CD4-positive, alpha-beta T cell treated with Interleukin-15 for 1 hour (primary cell): ENCODE measurements at regions not wholly inside any gene's neighbourhood (a gene's known extent, or its start where the extent isn't known, plus 50 kb on each side); places are given as distances from the start of the nearest gene placed in this dataset.
"Not testable (repeated sequence)": the region's sequence is repeated elsewhere in the genome, so short reads cannot be mapped to it uniquely, and the experiment has no call there.

Experiments used
- DNase-seq: peaks from one replicate; pipeline ENCODE4 v3.0.0-alpha.2; 2020

DNA sequence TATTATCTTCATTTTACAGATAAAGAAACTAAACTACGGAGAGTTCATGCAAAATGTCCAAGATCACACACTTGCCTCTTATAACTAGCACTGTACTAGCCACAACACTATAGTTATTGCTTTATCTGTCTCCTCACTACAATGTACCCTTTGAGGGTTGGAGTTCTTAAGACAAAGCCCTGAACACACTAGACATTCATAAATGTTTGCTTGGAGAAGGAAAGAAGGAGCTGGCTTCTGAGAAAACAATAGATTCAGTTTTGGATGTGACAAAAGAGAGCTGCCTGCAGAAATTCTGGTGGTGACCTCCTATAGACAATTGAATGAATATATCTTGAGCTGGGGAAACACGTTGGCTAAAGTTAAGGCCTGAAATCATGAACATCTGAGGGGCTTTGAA is 169.9 kb upstream of the ARHGEF26 start:
- no peak for DNase-seq

DNA sequence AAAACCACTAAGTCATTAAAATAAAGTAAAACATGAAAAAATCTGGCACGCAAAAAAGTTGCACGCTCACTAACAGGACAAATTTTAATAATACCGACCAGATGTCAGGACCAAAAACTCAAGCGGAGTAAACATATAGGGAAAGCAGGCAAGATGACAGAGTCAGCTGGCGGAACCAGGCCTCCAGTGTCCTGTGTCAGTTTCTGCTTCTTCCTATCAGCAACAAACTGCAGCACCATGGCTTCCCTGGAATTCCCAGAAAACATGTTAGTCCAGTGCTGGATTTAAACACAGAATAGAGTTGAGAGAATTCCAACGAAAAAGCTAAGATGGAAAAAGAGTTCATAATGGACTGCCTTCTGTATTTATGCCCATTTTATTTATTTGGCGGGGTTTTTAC is 169.1 kb upstream of the ARHGEF26 start:
- no peak for DNase-seq

DNA sequence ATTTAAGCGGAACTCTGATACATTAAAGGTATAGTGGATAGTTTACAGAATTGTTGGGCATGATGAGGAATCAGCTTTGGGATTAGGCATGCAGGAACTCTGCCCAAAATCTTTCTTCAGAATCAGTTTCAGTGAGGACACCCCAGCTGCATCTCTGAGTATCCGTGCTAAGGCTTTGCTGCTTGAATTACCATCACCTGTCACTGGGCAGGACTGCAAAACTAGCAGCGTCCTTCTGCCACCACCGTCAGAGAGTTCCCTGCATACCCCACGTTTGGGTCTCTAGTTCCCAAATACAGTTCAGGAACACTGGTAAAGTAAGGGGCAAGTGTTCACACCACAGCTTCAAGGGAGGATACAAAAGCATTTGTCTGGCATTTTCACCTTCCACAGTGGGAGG is 164.6 kb upstream of the ARHGEF26 start:
- no peak for DNase-seq

DNA sequence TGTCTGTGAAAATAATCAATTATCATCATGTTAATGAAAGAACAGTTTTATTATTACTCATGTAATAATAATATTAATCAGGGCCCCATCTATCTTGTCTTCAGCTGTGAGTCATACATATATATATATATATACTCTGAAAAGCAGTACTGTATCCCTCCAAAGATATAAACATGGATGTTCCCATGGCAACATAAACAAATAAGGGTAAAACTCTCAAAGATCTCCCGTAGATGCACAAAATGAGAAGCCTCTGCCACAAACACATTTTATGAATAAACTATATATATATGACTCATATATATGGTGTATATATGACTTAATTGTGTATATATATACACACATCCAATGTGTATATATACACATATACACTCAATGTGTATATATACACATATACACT is 163.8 kb upstream of the ARHGEF26 start:
- DNase-seq, result no peak

DNA sequence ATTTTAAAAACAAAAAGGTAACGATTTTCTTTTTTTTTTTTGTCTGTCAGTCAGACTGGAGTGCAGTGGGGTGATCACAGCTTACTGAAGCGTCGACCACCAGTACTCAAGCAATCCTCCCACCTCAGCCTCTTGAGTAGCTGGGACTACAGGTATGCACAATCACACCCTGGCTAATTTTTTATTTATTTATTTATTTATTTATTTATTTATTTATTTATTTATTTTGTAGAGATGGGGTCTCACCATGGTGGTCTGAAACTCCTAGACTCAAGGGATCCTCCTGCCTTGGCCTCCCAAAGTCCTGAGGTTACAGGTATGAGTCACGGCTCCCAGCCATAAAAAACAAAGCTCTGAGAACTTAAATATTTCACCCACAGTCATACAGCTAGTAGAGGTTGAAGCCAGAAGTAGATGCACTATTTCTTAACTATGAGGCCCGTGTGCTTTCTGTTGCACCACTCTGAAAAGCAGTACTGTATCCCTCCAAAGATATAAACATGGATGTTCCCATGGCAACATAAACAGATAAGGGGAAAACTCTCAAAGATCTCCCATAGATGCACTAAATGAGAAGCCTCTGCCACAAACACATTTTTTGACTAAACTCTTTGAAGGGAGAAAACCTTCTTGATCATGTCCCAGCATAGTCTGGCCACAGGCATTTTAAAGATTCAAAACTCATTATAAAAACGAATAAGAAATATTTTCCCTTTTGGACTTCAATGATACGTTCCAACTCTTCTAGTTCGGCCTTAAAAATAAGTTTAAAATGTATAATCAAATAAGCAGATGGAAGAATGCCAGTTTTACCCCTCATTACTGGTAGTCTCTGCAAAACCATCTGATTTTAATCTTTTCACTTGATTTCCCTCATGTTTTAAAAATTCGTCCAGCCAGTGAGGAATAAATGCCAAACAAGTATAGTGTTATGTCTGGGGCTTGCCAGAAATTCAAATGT is 162.3 kb upstream of the ARHGEF26 start:
- no peak for DNase-seq

DNA sequence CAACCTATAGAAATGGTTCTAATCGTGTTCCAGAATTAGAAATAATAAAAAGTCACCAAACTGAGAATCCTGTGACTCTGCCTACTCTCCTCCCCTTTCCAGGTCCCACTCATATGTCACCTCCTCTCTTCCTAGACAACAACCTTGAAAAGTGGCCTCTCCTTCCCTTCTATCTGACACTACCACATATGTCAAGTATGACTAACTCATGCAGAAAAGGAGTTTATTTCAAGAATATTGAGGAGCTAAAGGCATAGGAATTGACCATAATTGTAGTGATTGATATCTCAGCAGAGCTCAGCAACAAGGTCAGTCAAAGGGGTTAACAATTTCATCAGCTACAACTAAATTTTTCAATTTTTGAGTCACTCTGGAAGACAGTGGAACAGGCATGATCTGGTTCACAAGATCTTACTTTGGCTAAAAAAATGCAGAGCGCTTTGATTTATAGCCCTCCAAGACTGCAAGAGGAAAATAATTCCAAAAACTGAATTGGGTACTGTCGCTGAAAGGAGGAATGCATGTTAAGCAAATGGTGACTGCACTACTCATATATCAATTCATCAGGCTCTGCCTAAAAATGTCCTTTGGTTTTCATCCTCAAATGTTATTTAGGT is 160.6 kb upstream of the ARHGEF26 start:
- no peak for DNase-seq

DNA sequence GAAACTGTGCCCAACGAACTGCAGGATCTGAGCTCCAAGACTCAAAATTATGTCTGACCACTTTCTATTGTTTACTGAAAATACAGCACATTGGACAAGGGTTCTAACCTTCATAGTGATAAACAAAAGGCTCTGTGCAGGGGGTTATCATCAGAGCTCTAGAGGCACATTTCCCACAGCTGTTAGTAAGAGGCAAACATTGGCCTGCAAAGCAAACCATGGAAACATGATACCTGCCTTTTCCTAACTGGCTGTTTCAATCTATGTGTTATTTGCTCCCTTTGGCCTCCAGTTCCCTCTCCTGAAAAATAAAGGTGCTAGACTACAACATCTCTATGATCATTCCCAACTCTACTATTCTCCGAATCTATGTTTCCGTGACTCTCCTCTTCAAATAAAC is 159.7 kb upstream of the ARHGEF26 start:
- DNase-seq, result no peak

DNA sequence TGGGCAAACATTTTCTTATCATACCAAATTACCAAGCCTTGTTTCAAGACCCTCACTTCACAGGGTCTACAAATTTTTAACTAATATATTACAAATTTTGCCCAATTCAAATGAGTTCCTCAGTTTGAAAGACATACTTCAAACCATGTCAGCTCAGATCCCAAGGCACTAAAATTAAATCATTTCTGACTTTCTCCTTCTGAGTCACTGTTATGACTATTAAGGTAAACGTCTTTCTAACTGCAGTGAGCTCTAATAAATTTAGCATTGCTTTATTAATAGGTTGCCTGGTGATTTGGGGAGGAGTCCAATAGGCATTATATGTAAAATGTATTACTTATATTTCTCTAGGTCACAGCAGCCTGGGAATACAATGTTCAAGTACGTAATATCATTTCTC is 158.2 kb upstream of the ARHGEF26 start:
- no peak for DNase-seq

DNA sequence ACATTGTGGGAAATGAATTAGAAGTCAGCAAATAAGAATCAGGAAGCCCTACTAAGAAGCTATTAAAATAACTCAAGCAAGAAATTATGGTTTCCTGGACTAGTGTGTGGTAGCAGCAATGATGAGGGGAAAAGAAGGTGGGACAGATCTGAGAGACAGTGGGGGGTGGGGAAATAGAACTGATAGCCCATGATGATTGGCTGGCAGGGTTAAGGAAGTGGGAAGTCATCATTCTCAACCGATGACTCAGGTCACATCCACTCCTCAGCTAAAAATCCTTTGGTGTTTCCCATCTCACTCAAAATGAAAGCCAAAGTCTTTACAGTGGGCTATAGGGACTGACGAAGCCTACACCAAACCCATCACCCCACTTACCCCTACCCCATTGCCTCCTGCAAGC is 153.9 kb upstream of the ARHGEF26 start:
- no peak for DNase-seq

DNA sequence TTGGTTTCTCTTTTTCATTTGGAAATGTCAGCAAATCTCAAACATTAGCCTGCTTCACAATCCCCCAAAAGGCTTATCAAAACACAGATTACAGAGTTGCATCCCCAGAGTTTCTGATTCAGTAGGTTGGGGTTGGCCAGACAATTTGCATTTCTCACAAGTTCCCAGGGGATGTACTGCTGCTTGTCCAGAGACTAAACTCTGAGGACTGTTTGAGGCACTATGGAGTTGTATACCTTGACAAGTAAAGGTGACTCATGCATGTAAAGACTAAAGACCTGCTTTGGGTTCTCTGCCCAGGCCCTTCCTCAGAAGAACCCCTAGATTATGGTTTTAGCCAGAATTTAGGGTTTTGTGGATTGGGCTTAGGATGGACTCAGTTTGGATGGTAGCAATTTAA is 151.1 kb upstream of the ARHGEF26 start:
- DNase-seq, result no peak

DNA sequence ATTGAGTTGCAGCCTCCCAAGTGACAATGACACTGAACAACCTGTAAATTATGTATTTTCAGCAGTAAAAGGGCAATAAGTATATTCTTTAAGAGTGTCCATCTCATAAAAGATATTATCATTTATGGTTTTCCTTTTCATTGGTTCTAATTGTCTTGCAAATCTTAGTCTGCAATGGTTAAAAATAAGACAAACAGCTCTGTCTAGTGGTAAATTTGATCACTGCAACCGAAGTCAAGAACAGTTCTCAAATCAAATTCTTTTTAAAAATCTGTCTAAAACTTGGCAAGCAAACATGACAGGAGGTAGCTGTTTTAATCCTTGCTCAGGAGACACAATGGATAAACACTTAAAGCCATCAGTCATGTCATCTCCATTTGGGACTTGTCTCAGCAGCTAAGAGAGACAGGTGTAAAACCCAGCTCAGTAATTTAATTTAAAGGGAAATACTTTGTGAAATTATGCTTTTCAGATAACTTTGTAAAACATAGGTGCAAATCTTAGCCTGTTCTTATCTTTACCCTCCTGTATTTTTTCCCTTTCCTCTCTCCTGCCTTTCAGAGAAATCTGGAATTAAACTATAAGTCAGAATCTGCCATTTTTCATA is 150.3 kb upstream of the ARHGEF26 start:
- no peak for DNase-seq

DNA sequence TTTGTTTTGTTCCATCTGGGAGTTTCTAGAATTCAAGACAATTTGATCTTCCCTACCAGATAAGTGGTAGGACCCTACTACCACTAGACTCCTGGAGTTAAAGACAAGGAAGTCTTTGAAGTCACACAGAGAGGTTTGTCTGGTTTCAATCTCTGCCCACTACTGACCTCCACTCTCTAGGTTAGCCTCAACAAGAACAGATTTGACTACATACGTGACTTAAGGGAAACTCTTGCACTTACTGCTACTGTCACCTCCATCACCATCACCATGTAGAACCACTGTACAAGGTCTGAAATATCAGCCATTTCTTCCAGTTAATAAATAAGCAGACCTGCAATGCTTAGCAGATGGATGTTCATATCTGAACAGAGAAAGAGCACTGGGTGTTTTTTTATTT is 148.3 kb upstream of the ARHGEF26 start:
- no peak for DNase-seq

DNA sequence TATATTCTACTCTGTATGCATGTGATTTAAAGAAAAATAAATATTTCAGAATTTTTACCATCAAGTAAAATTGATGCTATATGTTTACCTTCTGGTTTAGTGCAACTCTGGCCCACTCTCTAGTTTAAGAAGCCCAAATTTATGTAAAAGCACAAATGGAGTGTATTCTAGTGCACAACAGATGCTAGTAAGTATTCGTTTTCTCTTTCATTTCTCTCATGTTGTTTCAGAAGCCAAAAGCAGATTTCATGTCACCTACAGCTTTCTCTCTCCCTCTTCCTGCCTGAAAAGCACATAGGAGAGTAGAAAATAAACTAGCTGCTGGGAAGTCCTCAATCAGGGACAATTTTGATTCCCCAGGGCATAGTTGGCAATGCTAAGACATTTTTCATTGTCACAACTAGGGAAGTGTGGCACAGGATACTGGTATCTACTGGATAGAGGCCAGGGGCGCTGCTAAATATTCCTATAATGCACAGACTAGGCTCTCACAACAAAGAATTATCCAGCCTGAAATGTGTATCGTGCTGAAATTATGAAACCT is 147.4 kb upstream of the ARHGEF26 start:
- DNase-seq, result no peak

DNA sequence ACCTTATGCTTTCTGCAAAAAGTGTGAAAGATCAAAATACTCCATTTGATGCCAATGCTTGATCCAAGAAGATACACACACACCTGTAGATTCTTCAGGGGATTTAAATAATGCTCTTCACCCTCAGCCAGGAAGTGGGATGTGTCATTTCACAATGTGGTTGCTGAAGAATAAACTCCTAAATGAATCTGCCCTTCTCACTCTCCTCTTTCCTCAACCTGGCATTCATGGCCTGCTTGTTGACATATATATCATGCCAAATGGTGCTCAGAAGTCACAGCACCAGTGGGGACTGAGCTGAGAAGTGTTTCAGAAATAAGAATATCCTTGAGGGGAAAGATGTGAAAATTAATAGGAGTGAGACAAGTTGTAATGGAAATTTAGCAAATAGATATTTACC is 146.6 kb upstream of the ARHGEF26 start:
- DNase-seq, result no peak

DNA sequence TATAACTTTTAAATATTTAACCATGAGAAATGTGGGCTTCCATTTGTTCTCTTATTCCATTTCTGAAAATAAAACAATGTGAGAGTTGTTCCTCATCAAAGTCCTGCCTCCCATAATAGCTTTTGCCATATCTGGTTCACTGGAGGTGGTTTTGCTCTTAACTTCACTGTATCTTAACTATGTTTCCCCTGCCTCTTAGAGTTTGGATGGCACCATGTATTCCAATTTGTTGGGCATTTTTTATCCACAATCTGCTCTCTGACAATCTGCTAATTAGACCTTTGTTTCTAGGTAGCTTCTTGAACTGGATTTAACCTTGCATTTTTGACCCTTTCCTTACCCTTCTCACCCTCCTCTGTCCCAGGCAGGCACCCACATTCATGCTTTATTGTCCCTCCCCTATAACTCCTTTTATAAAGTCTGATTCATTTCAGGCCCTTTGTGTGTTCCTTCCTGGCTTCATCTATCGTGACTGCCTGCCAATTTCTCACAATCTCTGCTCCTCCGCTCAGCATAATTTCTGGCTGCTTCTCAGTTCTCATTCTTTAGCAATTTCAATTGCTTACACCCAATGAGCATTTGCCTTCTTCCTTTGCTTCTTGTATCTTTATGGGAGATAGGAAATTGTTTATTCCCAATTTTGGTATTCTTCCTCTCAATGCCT is 144.2 kb upstream of the ARHGEF26 start:
- DNase-seq, result no peak

DNA sequence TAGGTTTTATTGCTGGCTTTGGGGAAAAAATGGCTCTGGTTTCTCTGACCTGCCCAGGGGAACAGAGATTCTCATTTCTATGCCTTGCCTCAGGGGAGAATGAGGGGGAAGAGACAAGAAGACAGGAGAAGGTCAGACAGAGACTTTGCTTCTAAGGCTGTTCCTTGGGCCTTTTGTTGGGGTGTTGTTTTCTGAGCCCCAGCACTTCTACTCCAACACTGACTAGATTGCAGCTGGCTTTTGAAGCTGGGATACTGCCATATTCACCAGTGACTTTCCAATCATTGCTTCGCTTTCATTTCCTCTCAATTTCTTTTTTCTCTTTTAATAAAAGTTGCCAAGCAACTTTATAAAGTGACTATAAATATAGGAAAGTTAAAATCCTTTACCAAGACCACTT is 143.2 kb upstream of the ARHGEF26 start:
- no peak for DNase-seq

DNA sequence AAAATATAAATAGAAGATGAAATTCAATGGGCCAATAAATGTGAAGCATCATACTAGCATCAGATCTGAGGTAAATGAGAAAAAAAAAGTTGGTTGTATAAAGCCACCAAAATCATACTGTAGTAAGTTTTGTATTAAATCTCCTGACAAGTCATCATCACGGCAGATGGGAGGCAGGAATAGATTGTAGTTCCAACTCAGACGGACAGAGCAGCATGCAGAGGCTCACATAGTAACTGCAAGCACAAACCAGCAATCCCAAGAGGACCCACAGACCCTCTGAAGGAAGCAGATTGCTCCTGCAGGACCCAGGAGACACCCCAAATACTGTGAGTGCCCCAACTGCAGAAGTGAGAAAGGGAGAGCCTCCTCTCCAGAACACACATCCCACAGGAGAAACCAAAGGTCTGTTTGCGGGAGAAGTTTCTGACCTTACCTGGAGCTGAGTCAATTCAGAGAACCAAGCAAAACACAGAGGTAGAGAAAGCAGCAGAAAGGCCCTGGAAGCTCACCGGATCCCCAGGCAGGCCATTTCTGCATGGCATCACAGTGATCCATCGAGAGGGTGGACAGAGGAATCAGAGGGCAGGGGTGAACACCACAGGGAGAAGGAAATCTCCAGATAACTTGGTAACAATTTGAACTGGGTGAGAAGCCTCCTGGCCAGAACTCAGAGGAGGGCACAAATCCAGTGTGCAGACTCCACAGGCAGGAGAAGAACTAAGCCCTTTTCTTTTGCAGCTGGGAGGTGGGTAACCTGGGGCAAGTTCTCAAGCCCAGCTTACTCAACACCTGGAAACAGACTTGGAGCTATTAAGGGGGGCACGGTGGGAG is 141.6 kb upstream of the ARHGEF26 start:
- no peak for DNase-seq

DNA sequence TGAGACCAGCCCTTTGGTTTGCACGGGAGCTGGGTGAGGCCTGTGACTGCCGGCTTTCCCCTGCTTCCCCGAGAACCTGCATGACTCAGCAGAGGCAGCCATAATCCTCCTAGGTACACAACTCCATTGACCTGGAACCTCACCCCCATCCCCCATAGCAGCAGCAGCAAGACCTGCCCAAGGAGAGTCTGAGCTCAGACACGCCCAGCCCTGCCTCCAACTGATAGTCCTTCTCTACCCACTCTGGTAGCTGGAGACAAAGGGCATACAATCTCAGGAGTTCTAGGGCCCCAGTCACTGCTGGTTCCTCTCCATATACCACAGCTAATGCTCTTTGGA is 141.0 kb upstream of the ARHGEF26 start:
- no peak for DNase-seq

DNA sequence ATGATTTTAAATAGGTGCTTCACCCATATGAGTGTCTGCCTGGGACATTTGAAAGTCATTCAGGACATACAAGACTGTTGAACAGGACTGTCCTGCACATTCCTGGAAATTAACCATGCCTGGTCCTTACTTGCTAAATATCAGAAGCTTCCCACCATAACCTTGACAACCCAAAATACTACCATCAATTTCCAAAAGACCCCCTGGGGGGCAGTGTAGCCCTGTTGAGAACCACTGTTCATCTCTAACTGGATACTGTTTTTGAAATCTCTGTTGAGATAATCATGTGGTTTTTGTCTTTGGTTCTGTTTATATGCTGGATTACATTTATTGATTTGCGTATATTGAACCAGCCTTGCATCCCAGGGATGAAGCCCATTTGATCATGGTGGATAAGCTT is 123.8 kb upstream of the ARHGEF26 start:
- DNase-seq, result not testable (repeated sequence)

DNA sequence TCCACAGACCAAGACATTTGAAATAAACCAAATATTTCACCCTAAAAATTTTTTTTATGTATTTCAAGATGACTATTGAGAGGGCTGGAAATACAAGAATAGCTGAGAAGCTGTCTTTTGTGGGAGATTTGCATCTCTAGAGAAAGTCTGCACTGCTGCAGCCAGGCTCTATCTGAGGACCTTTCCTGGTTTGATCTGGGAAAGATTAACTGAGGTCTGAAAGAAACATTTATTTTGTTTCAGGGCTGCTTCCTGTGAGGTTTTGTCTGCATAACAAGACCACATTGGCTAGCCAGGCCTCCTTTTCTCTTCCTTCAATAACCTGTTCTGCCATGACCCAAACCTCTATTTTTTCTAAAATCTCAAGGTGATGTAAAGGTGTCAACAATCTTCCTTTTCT is 117.5 kb upstream of the ARHGEF26 start:
- DNase-seq, result no peak

DNA sequence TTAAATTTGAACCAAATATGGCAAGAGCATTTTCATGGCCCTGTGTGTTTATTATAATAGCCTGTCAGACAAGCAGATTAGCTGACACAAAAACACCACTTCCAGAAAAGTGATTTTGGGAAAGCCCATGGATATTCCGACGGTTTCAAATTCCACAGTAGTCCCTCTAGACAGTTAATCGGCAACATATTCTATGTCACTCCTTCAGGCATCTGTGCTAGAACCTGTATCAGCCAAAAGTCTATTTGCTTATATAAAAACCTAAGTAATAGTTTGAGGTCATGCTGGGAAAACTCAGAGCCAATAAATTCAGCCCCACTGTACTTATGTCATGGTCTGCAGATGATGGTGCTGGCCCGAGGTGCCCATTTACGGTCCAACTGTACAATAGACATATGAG is 110.2 kb upstream of the ARHGEF26 start:
- DNase-seq, result no peak

DNA sequence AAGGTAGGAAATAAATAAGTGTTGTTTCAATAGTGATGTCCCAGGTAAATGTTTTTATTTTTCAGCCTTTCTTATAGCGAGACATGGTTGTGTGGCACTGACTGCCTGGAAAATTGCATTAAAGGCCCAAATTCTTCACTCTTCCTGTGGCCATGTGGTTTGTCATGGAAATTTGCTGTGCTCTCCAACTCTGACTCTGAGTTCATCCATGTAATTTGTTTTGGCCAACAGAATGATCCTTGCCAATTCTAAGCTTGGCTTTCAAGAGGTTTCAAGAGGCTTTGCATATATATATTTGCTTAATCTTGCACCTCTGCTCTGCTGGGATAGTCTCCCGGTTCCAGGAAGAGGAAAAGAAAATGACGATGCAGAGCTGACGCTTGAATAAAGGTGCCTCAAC is 107.5 kb upstream of the ARHGEF26 start:
- DNase-seq, result no peak

DNA sequence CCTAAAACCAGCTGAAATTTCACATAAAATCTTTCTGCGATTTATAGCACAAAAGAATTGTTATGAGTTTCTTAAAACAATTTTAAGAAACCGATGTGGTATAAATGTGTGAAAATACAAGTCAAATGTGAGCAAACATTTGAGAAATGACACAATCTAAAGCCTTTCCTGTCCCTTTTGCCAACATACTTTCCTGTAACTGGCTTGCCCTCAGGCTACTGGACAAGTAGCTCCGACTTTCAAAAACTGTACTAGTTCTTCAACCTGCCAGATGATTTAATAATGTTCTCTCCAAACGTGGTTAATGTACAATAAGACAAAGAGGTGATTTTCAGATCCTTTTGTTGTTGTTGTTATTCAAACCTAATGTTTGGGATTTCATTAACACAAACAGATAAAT is 105.9 kb upstream of the ARHGEF26 start:
- DNase-seq, result no peak
